ENCODE measurements at regions not wholly inside any gene's neighbourhood (a gene's known extent, or its start where the extent isn't known, plus 50 kb on each side); places are given as distances from the start of the nearest gene placed in this dataset.

GRCh38 chr14:26074892-26075291, 522.9 kb downstream of the NOVA1 start:
- no peak for TF ChIP-seq POLR2A (IDR thresholded peaks at IDR 0.05)
- TF ChIP-seq, protein P1, sequence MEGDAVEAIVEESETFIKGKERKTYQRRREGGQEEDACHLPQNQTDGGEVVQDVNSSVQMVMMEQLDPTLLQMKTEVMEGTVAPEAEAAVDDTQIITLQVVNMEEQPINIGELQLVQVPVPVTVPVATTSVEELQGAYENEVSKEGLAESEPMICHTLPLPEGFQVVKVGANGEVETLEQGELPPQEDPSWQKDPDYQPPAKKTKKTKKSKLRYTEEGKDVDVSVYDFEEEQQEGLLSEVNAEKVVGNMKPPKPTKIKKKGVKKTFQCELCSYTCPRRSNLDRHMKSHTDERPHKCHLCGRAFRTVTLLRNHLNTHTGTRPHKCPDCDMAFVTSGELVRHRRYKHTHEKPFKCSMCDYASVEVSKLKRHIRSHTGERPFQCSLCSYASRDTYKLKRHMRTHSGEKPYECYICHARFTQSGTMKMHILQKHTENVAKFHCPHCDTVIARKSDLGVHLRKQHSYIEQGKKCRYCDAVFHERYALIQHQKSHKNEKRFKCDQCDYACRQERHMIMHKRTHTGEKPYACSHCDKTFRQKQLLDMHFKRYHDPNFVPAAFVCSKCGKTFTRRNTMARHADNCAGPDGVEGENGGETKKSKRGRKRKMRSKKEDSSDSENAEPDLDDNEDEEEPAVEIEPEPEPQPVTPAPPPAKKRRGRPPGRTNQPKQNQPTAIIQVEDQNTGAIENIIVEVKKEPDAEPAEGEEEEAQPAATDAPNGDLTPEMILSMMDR (IDR thresholded peaks at IDR 0.05), result no peak
